Endothelial cell of umbilical vein (primary cell): ENCODE measurements at regions not wholly inside any gene's neighbourhood (a gene's known extent, or its start where the extent isn't known, plus 50 kb on each side); places are given as distances from the start of the nearest gene placed in this dataset.

Experiments
- BruUV-seq: library from RNA; stranded (reverse); fragments of 400-500 nt; replicated peaks from 2 replicates; lab custom pipeline; 2021; lab: Mats Ljungman, UMichigan
- CTCF ChIA-PET: fragments of 300-600, 350-600 bp; sonication (Branson Sonifier 250); formaldehyde crosslinking; loops from one replicate; lab custom pipeline; 2021; ENCODE audit warnings: antibody characterized with exemption, inconsistent platforms; lab: Charles Lee
- POLR2A ChIA-PET: fragments of 300-600, 350-600 bp; sonication (Branson Sonifier 250); formaldehyde crosslinking; loops from one replicate; lab custom pipeline; 2021; ENCODE audit warnings: antibody characterized with exemption, inconsistent platforms; lab: Charles Lee
- DNase-seq: peaks from one replicate; pipeline ENCODE4 v3.0.0-alpha.2; 2011; ENCODE audit warnings: low read depth, low spot score
- FAIRE-seq: peaks from 2 replicates; lab custom pipeline; 2011; peaks lifted over from hg19 to GRCh38; lab: Jason Lieb, UNC
- H2AFZ ChIP-seq: 2 replicates; pipeline ENCODE4 v1.6.0; 2012; ENCODE audit warnings: low read depth, low read length, control low read depth, inconsistent platforms
- H3K27ac ChIP-seq: 2 replicates; pipeline ENCODE4 v1.5.1; 2011; ENCODE audit warnings: low read depth, mild to moderate bottlenecking, control low read depth, low read length, moderate library complexity; ENCODE audit not compliant: insufficient read depth
- H3K27me3 ChIP-seq, 2 experiments: 2 replicates each; pipeline versions ENCODE4 v1.6.0 to v1.6.1; 2011; ENCODE audit warnings: low read length in 2 of 2, mixed read lengths in 1 of 2; ENCODE audit not compliant: control insufficient read depth in 2 of 2, insufficient read depth in 2 of 2
- H3K36me3 ChIP-seq, 2 experiments: 2 replicates in 1 of 2; 3 replicates in 1 of 2; pipeline ENCODE4 v1.5.1; 2011; ENCODE audit warnings: low read length in 2 of 2, mild to moderate bottlenecking in 1 of 2, moderate library complexity in 1 of 2; ENCODE audit not compliant: control insufficient read depth in 2 of 2, insufficient read depth in 2 of 2; ENCODE audit errors: extremely low read depth in 1 of 2
- H3K4me1 ChIP-seq: 3 replicates; pipeline ENCODE4 v1.5.1; 2011; ENCODE audit warnings: mild to moderate bottlenecking, low read length; ENCODE audit not compliant: control insufficient read depth, insufficient read depth; ENCODE audit errors: extremely low read depth
- H3K4me2 ChIP-seq: 2 replicates; pipeline ENCODE4 v1.6.1; 2011; ENCODE audit warnings: low read length, control low read depth, mixed read lengths; ENCODE audit not compliant: insufficient read depth
- H3K4me3 ChIP-seq, 3 experiments: fragments of 200-600 bp in 1 of 3; sonication (generic), shearing (Covaris generic) in 1 of 3; replicated peaks in 1 of 3; 2 replicates each; pipeline ENCODE4 v1.5.1; 2011 to 2016; ENCODE audit warnings: control low read depth in 3 of 3, low read length in 3 of 3, mild to moderate bottlenecking in 2 of 3, inconsistent platforms in 1 of 3, low read depth in 1 of 3, moderate library complexity in 1 of 3; ENCODE audit not compliant: insufficient read depth in 1 of 3
- H3K79me2 ChIP-seq: 2 replicates; pipeline ENCODE4 v1.6.0; 2012; ENCODE audit warnings: low read length, inconsistent platforms; ENCODE audit not compliant: control insufficient read depth, insufficient read depth
- H3K9ac ChIP-seq: replicated peaks from 2 replicates; pipeline ENCODE3; 2011; ENCODE audit warnings: low read length, control low read depth; ENCODE audit not compliant: insufficient read depth; ENCODE audit errors: extremely low read depth
- H3K9me1 ChIP-seq: replicated peaks from 3 replicates; pipeline ENCODE4 v1.6.0; 2011; ENCODE audit warnings: mild to moderate bottlenecking, low read length; ENCODE audit not compliant: control insufficient read depth, insufficient read depth; ENCODE audit errors: extremely low read depth
- H3K9me3 ChIP-seq: replicated peaks from 2 replicates; pipeline ENCODE4 v1.5.1; 2012; ENCODE audit warnings: low read length, inconsistent platforms; ENCODE audit not compliant: control insufficient read depth, insufficient read depth
- H4K20me1 ChIP-seq: replicated peaks from 2 replicates; pipeline ENCODE3; 2011; ENCODE audit warnings: mild to moderate bottlenecking, low read length; ENCODE audit not compliant: control insufficient read depth, insufficient read depth; ENCODE audit errors: extremely low read depth
- EZH2 ChIP-seq: IDR thresholded peaks from 2 replicates; pipeline ENCODE4 v1.6.1; 2012; ENCODE audit warnings: borderline replicate concordance, low read depth, mild to moderate bottlenecking, moderate library complexity, low read length, inconsistent platforms; ENCODE audit not compliant: severe bottlenecking
- FOS ChIP-seq: IDR thresholded peaks from 2 replicates; pipeline ENCODE4 v1.6.1; 2011; ENCODE audit warnings: mild to moderate bottlenecking, low read length, moderate library complexity, borderline replicate concordance; ENCODE audit not compliant: insufficient read depth
- GATA2 ChIP-seq: IDR thresholded peaks from 2 replicates; pipeline ENCODE4 v1.7.0; 2011; ENCODE audit warnings: low read depth, mild to moderate bottlenecking, moderate library complexity, mixed read lengths, low read length; ENCODE audit not compliant: insufficient read length, insufficient read depth
- JUN ChIP-seq: IDR thresholded peaks from 2 replicates; pipeline ENCODE4 v1.6.1; 2011; ENCODE audit warnings: borderline replicate concordance, low read depth; ENCODE audit not compliant: insufficient read length, insufficient read depth
- MYC ChIP-seq: IDR thresholded peaks from one replicate; pipeline ENCODE4 v1.6.1; 2011; ENCODE audit warnings: mild to moderate bottlenecking, low read depth, low read length
- POLR2A ChIP-seq: IDR thresholded peaks from 2 replicates; pipeline ENCODE4 v1.6.1; 2012; ENCODE audit warnings: low read depth, mild to moderate bottlenecking, control low read depth, low read length
- POLR2AphosphoS5 ChIP-seq: IDR thresholded peaks from 2 replicates; pipeline ENCODE4 v1.6.1; 2012; ENCODE audit warnings: low read depth, mild to moderate bottlenecking, control low read depth, low read length, moderate library complexity; ENCODE audit not compliant: insufficient read depth
- dilution Hi-C: fragments of 300-500 bp; cut with MboI; formaldehyde crosslinking; loops from one replicate; pipeline ENCODE4 v1.15.0; 2019; ENCODE audit warnings: low sequenced_read_pairs; ENCODE audit not compliant: extremely low pct_ligation_motif_present
- intact Hi-C: fragments of 100-400 bp; cut with micrococcal nuclease; formaldehyde crosslinking; loops from one replicate; pipeline ENCODE4 v1.10.0; 2022
- TF ChIP-seq, protein P1 (sequence below), 2 donors: IDR thresholded peaks; 1 replicate in 1 of 2; 2 replicates in 1 of 2; pipeline ENCODE4 v1.5.1; 2011; ENCODE audit warnings: low read length in 2 of 2, mild to moderate bottlenecking in 2 of 2, moderate library complexity in 2 of 2, control low read depth in 1 of 2, inconsistent platforms in 1 of 2, low read depth in 1 of 2; ENCODE audit not compliant: insufficient read depth in 1 of 2; ENCODE audit errors: extremely low read depth in 1 of 2
- TF ChIP-seq, protein P2 (sequence below): IDR thresholded peaks from 2 replicates; pipeline ENCODE4 v1.6.1; 2011; ENCODE audit not compliant: insufficient read depth, insufficient read length

DNA sequence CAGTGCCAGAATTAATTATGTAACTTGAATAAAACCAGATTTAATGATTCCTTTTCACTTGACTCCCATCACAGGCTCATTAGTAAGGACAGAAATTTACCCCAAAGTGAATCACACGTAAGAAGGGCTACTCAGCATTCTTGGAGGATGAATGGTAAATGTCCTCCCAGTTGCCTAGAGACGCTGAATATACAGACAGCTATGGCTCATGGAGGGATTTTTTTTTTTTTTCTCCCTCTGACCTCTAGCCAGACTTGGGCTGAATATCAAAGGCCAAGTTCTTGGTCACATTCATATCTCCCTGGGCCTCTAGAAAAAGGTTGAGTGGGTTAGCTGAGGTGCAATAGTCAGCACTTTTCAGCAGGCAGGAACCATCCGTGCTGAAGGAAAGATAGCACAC is 77.5 kb downstream of the PHLDA1 start:
- DNase-seq: peak; percentile 58
- no peak overlapping the region for H2AFZ ChIP-seq
- H3K9me1 ChIP-seq: no peaks in the 10 kb centered on the region

More for the DNA sequence above, 77.5 kb downstream of the PHLDA1 start:
- TF ChIP-seq, protein P1, sequence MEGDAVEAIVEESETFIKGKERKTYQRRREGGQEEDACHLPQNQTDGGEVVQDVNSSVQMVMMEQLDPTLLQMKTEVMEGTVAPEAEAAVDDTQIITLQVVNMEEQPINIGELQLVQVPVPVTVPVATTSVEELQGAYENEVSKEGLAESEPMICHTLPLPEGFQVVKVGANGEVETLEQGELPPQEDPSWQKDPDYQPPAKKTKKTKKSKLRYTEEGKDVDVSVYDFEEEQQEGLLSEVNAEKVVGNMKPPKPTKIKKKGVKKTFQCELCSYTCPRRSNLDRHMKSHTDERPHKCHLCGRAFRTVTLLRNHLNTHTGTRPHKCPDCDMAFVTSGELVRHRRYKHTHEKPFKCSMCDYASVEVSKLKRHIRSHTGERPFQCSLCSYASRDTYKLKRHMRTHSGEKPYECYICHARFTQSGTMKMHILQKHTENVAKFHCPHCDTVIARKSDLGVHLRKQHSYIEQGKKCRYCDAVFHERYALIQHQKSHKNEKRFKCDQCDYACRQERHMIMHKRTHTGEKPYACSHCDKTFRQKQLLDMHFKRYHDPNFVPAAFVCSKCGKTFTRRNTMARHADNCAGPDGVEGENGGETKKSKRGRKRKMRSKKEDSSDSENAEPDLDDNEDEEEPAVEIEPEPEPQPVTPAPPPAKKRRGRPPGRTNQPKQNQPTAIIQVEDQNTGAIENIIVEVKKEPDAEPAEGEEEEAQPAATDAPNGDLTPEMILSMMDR (IDR thresholded peaks at IDR 0.05; ENCODE audit: extremely low read depth in 1 of 2, insufficient read depth in 1 of 2, low read depth in 1 of 2, low read length in 2 of 2): no peak
- TF ChIP-seq FOS (peak; percentile 58), GATA2 (no peak), POLR2AphosphoS5 (no peak), MYC (no peak), POLR2A (no peak), EZH2 (no peak), JUN (peak; percentile 50)
- TF ChIP-seq, protein P2, sequence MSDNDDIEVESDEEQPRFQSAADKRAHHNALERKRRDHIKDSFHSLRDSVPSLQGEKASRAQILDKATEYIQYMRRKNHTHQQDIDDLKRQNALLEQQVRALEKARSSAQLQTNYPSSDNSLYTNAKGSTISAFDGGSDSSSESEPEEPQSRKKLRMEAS: no peak
- no peak for FAIRE-seq
- no peaks in the 10 kb centered on the region for H4K20me1 ChIP-seq
- intact Hi-C loops (no loop called here), dilution Hi-C loops (no loop called here)
- H3K36me3 ChIP-seq: no peaks in the 10 kb centered on the region
- no peak overlapping the region for H3K4me3 ChIP-seq
- no peak overlapping the region for H3K9ac ChIP-seq
- H3K79me2 ChIP-seq: no peaks in the 10 kb centered on the region
- CTCF ChIA-PET: interaction anchor here (1.2 to 2.1 kb wide), 2 partner anchors 15 to 24 kb away, joined by 3 to 6 read pairs; no protein-coding TSS in a partner anchor
- BruUV-seq: no TSS peak
- H3K4me2 ChIP-seq: peak overlapping the region; percentile 16
- no peaks in the 10 kb centered on the region for H3K9me3 ChIP-seq
- H3K4me1 ChIP-seq: peaks cover 18% of the 10 kb centered on the region
- no peaks in the 10 kb centered on the region for H3K27me3 ChIP-seq
- H3K27ac ChIP-seq: peak overlapping the region; percentile 48
- POLR2A ChIA-PET: interaction anchor here (0.6 kb wide), 1 partner anchor 610 kb away, joined by 3 read pairs; no protein-coding TSS in a partner anchor
